Activated T-helper 1 cell treated with anti-CD3 and anti-CD28 coated beads, Interleukin-12 subunit alpha, Interleukin-12 subunit beta, Interleukin-2, Interleukin-4 antibody, amounts not matched to agents 30 ng/mL and 10 ng/mL and 1 ng/mL, durations not matched to agents 14 hours and 24 hours and 36 hours (primary cell): ENCODE measurements at regions not wholly inside any gene's neighbourhood (a gene's known extent, or its start where the extent isn't known, plus 50 kb on each side); places are given as distances from the start of the nearest gene placed in this dataset.
"Not testable (repeated sequence)": the region's sequence is repeated elsewhere in the genome, so short reads cannot be mapped to it uniquely, and the experiment has no call there.

Experiments
- DNase-seq: peaks from one replicate; pipeline ENCODE4 v3.0.0; 2021; ENCODE audit warnings: low spot score
- H3K27ac Mint-ChIP-seq: one replicate; pipeline ENCODE4 v1.8.0; 2021; ENCODE audit warnings: mild to moderate bottlenecking, mixed read lengths
- H3K27me3 Mint-ChIP-seq: one replicate; pipeline ENCODE4 v1.8.0; 2022; ENCODE audit warnings: mild to moderate bottlenecking, moderate library complexity, mixed read lengths; ENCODE audit not compliant: insufficient read depth
- H3K36me3 Mint-ChIP-seq: one replicate; pipeline ENCODE4 v1.8.0; 2021; ENCODE audit warnings: low read depth, mixed read lengths
- H3K4me1 Mint-ChIP-seq: one replicate; pipeline ENCODE4 v1.8.0; 2021; ENCODE audit warnings: low read depth, mixed read lengths
- H3K4me3 Mint-ChIP-seq: one replicate; pipeline ENCODE4 v1.8.0; 2021; ENCODE audit warnings: mild to moderate bottlenecking, moderate library complexity, mixed read lengths
- H3K9me3 Mint-ChIP-seq: one replicate; pipeline ENCODE4 v1.8.0; 2021; ENCODE audit warnings: mixed read lengths
- intact Hi-C: fragments of 100-400 bp; cut with micrococcal nuclease; formaldehyde crosslinking; loops from one replicate; pipeline ENCODE4 v1.15.1; 2024

- intact Hi-C loops, H3K4me1 Mint-ChIP-seq, H3K36me3 Mint-ChIP-seq, H3K27ac Mint-ChIP-seq, DNase-seq, H3K9me3 Mint-ChIP-seq: not testable (repeated sequence)
- Mint-ChIP-seq H3K27me3 (peaks cover 38% of the 10 kb centered on the region), H3K4me3 (peak overlapping the region; percentile 77)
Measured at GRCh38 chr9:41075671-41076070, 52.8 kb downstream of the FOXD4L6 start.

DNA sequence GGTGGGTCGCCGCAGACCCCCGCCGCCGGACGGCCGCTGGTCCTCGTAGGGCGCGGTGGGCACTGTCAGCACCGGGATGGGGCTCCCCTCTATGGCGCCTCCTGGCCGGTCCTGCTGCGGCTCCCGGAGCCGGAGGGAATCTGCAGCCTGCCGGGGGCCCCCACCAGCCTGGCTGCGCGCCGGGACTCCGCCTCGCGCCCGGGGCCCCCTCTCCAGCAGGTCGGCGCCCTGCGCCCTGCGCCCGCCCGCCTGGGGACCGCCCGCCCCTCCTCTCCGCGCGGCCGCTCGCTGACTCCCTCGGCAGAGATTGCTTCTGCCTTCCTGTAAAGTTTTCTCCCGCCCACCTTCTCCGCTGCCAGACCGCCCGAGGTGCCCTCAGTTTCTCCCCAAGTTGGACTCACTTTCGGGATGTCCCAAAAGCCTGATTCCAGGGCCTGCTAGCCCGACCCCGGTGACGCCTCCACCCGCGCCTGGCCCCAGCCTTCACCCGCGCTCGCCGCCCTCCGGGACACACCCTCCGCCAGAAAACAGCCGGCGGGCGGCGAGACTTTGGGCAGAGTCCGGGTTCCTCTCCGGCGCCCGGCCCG lies 54.0 kb downstream of the FOXD4L6 start:
- intact Hi-C loops, H3K36me3 Mint-ChIP-seq, H3K9me3 Mint-ChIP-seq, DNase-seq, H3K27ac Mint-ChIP-seq, H3K4me1 Mint-ChIP-seq: not testable (repeated sequence)
- Mint-ChIP-seq H3K4me3 (peak overlapping the region; percentile 70), H3K27me3 (peaks cover 38% of the 10 kb centered on the region)

- DNase-seq, H3K36me3 Mint-ChIP-seq, H3K9me3 Mint-ChIP-seq, intact Hi-C loops, H3K4me1 Mint-ChIP-seq, H3K27ac Mint-ChIP-seq: not testable (repeated sequence)
- peaks cover 38% of the 10 kb centered on the region for H3K27me3 Mint-ChIP-seq
- peak overlapping the region; percentile 59 for H3K4me3 Mint-ChIP-seq
Measured at GRCh38 chr9:41073471-41074243, 54.8 kb downstream of the FOXD4L6 start.

- H3K27ac Mint-ChIP-seq, H3K36me3 Mint-ChIP-seq, intact Hi-C loops, H3K27me3 Mint-ChIP-seq, H3K4me1 Mint-ChIP-seq, H3K9me3 Mint-ChIP-seq, H3K4me3 Mint-ChIP-seq: not testable (repeated sequence)
- DNase-seq = peak; percentile 9
Measured at GRCh38 chr9:41064125-41064795, 64.2 kb downstream of the FOXD4L6 start.

GRCh38 chr9:41063243-41063642 lies 65.2 kb downstream of the FOXD4L6 start:
- H3K27ac Mint-ChIP-seq, H3K4me3 Mint-ChIP-seq, H3K4me1 Mint-ChIP-seq, DNase-seq, H3K27me3 Mint-ChIP-seq, H3K36me3 Mint-ChIP-seq, intact Hi-C loops, H3K9me3 Mint-ChIP-seq: not testable (repeated sequence)

DNA sequence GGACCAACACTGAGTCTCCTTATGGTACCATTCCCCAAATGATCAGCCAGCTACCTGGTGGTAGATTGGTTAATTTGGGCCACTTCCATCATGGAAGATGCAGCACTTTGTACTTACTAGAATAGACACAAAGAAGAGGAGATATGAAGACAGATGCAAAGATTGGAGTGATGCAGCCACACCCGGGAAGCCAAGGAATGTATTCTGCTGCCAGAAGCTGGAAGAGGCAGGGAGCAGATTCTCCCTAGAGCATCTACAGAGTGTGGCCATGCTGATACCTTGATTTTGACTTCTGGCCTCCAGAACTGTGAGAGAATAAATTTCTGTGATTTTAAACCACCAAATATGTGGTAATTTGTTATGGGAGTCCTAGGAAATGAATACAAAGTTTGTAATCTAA lies 68.9 kb downstream of the FOXD4L6 start:
- H3K4me3 Mint-ChIP-seq, H3K36me3 Mint-ChIP-seq, DNase-seq, H3K27ac Mint-ChIP-seq, intact Hi-C loops, H3K27me3 Mint-ChIP-seq, H3K4me1 Mint-ChIP-seq, H3K9me3 Mint-ChIP-seq: not testable (repeated sequence)

DNA sequence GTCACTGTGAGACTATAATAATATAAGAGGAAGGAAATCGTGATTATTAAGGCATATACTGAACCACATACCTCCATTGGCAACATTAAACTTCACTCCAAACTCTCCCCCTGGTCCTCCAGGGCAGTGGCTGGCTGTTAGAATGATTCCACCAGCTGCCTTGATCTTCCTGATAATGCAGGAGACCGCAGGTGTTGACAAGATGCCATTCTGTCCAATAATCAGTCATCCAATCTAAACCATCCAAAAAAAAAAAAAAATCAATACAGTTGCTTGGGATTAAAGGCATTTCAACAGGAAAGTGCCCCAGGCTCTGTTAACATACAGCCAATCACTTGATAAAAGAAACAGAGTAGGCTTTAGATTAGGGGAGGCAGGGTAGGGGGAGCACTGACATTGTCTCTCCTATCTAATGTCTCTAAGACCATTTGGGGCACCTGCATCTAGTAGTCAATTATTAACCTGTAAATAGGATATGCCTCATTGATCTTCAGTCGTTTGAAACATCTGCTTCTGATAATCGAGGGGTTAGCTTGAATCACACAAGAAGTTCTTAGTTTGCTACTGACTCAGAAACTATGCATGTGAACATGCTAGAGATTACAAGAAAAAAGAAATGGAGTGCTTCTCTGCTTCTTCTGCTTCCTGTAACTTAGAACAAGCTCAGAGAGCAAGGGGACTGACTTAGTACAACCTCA lies 74.7 kb downstream of the FOXD4L6 start:
- H3K4me1 Mint-ChIP-seq, H3K27me3 Mint-ChIP-seq, H3K4me3 Mint-ChIP-seq, intact Hi-C loops, DNase-seq, H3K9me3 Mint-ChIP-seq, H3K27ac Mint-ChIP-seq, H3K36me3 Mint-ChIP-seq: not testable (repeated sequence)

- H3K4me1 Mint-ChIP-seq, H3K9me3 Mint-ChIP-seq, H3K4me3 Mint-ChIP-seq, intact Hi-C loops, H3K27ac Mint-ChIP-seq, H3K27me3 Mint-ChIP-seq, H3K36me3 Mint-ChIP-seq, DNase-seq: not testable (repeated sequence)
Measured at GRCh38 chr9:41048672-41049071, 79.8 kb downstream of the FOXD4L6 start.

DNA sequence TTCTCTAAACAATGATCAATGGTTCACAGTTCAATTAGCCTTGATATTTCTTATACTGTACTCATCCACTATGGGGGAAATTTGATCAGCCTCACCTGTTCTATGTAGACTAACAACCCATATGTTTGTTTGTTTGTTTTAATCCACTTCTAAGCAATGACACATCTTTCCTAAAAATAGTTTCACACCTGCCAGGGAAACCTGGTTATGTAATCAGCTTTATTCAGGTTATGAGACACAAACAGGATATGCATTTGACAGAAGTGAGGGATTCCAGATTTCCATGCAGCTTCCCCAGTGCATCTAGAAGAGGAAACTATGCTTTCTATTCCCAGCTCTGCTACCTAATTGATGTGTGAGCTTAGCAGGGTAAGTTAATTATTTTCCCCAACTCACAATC lies 80.7 kb downstream of the FOXD4L6 start:
- H3K4me3 Mint-ChIP-seq, H3K27ac Mint-ChIP-seq, H3K36me3 Mint-ChIP-seq, intact Hi-C loops, H3K9me3 Mint-ChIP-seq, H3K27me3 Mint-ChIP-seq, H3K4me1 Mint-ChIP-seq, DNase-seq: not testable (repeated sequence)

DNA sequence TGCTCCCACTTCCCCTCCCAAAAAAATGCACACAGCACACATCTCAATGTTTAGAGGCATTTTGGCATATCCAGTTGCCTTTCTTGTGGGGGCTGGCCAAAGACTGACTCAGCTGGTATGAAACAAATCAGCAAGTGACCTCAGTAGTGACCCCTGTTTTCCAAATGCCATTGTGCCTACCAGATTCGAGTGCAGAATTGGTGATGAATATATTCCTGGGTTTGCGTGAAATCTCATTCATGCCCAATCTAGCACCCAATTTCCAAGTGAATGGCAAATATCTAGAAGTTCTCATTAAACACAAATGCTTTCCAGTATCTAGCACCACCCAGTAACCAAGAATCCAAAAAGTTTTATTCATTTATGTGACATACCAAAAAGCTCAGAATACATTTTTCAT lies 83.6 kb downstream of the FOXD4L6 start:
- H3K4me3 Mint-ChIP-seq, H3K4me1 Mint-ChIP-seq, intact Hi-C loops, H3K27ac Mint-ChIP-seq, H3K36me3 Mint-ChIP-seq, DNase-seq, H3K9me3 Mint-ChIP-seq, H3K27me3 Mint-ChIP-seq: not testable (repeated sequence)

- H3K27me3 Mint-ChIP-seq, H3K36me3 Mint-ChIP-seq, H3K27ac Mint-ChIP-seq, H3K9me3 Mint-ChIP-seq, H3K4me3 Mint-ChIP-seq, intact Hi-C loops, H3K4me1 Mint-ChIP-seq, DNase-seq: not testable (repeated sequence)
Measured at GRCh38 chr9:41043433-41043832, 85.0 kb downstream of the FOXD4L6 start.

GRCh38 chr9:41042111-41042510 lies 86.4 kb downstream of the FOXD4L6 start:
- intact Hi-C loops, H3K4me1 Mint-ChIP-seq, H3K9me3 Mint-ChIP-seq, H3K27ac Mint-ChIP-seq, H3K36me3 Mint-ChIP-seq, H3K4me3 Mint-ChIP-seq, DNase-seq, H3K27me3 Mint-ChIP-seq: not testable (repeated sequence)

GRCh38 chr9:41040705-41041342 lies 87.7 kb downstream of the FOXD4L6 start:
- H3K4me1 Mint-ChIP-seq, H3K27ac Mint-ChIP-seq, H3K27me3 Mint-ChIP-seq, DNase-seq, H3K9me3 Mint-ChIP-seq, intact Hi-C loops, H3K36me3 Mint-ChIP-seq, H3K4me3 Mint-ChIP-seq: not testable (repeated sequence)
